GM21423 (cell line): ENCODE measurements at regions not wholly inside any gene's neighbourhood (a gene's known extent, or its start where the extent isn't known, plus 50 kb on each side); places are given as distances from the start of the nearest gene placed in this dataset.

Source experiments
- ATAC-seq: cut with Tn5 transposase; IDR thresholded peaks from one replicate; pipeline ENCODE4 v1.9.1; 2021; ENCODE audit warnings: mild to moderate bottlenecking, moderate library complexity; ENCODE audit not compliant: unreplicated experiment

DNA sequence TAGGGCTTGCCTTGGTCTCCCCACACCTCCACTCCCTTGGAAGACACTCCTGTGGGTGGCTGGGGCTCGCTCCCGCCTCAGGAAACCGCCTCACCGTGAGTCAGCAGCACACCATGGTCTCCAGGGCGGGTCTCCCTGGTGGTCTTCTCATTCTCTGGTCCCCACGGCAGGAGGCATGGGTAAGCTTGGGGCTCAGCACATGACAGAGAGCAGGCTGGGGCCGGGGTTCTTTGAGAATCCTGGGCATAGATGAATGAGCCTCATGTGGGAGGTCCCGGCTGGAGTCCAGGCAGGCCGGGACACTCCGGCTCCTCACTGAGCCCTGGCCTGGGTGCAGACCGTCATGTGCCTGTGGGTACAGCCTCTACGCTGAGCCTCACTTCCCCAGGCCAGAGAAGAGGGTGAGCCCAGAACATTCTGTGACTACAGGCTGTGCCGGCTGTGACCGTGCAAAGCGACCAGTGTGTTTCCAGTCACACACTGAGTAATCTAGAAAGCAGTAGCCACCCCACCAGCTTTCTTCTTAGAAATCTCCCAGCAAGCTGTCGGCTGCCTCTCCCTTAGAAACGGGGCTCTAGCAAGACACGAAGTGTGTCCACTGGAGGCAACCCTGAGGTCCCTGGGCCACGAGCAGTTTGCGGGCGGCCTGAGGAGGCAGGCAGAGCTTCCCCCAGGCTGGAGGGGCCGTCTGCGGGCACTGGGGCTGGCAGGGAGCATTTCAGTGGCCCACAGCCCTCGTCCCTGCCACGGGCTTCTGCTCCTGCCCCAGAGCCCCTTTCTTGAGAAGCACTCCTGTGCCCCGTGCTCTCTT, 93.1 kb downstream of the RHOB start:
- ATAC-seq: no peak

GRCh38 chr2:20540587-20541293, 93.9 kb downstream of the RHOB start:
- no peak for ATAC-seq

DNA sequence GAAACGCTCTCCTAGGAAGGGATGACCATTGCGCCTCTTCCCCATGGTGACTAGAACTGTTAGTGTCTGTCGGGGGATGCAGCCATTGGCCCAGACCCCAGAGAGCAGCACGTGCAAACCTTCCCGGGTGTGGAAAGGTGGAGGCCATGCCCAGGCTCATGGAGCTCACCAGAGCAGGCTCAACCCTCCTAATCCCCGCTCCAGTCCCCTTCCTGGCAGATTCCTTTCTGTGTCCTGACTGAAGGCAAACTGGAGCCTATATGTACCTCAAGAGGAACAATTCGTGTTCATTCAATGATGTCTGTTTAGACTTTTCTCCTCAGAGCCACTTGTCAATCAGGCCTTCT, 94.4 kb downstream of the RHOB start:
- ATAC-seq: no peak

- ATAC-seq: no peak
These were observed 94.8 kb downstream of the RHOB start for GRCh38 chr2:20541651-20542050.

DNA sequence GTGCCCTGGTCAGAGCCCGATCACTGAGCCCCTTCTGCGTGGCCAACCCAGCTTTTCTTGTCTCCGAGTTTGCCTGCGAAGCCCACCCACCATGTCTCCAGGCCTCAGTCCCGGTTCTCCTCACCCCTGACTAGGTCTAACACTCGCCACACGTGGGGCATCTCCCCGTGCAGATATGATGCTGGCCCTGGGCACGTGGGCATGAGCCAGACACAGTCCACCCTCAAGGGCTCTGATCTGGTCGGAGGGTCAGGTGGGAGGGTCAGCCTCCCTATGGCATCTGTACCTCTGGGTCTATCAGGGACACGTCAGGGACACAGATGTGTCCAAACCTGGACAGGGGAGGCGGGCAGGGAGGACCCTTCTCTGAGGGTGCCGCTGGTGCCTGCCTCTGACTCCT, 95.4 kb downstream of the RHOB start:
- no peak for ATAC-seq

- ATAC-seq: no peak
These were observed 96.0 kb downstream of the RHOB start for GRCh38 chr2:20542746-20543468.

DNA sequence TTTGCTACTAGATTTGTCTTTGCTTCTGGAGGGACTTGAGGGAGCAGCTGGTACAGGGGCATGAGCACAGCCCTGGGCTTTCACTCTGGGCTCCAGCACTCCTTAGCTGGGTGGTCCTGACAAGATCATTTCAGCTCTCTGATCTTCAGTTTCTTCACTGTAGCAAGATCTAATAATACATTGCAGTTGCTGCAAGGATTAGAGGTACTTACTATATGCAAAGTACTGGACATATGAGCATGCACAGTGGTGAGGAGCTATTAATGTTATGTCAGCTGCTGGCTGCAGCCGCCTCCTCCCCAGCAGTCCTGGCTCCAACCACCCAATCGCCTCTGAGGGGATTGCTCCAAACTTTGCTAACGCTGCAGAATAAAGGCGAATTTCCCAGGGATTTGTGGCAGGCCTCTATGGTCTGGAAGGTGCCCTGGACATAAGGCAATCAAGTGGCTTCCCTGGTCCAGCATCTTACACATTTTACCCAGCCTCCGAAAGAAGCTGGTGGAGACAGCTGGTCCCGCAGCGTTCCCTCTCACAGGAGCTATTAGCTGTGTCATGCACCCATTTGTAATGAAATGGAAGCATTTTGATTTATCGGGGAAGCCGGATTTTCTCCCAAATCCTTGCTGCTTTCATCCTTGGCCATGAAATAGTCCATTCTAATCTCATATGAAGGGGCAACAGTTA, 96.7 kb downstream of the RHOB start:
- ATAC-seq: no peak

GRCh38 chr2:20544153-20544747, 97.4 kb downstream of the RHOB start:
- no peak for ATAC-seq

- ATAC-seq: no peak
These were observed 101.8 kb downstream of the HS1BP3 start for GRCh38 chr2:20549144-20549543.

DNA sequence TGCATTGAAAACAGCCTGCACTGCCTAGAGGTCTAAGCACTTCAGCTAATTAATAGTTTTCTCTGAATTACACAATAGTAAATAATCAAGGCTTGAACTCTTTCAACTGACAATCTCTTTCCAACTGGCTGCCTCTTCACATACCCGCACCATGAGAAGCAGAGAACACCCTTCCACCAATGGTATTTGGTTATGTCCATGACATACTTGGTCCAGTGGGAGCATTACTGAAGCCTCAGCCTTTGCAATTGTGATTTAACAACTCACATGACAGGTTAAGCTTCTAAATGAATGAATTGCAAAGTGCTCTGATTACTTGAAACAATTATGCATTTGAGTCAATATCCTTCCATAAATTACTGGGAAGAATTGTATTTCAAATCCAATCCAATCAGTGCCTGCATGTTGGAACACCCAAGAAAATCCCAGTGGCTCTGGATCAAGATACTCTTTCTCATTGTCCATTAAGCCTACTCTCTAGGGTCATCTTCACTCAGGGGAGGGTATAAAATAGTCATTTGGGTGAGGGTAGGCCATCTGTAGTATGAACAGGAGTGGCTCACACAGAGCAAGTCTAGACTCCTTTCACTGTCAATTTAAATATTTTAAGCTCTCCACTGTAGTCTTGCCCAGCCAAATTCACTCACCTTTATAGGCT, 101.1 kb downstream of the HS1BP3 start:
- ATAC-seq: no peak

- no peak for ATAC-seq
These were observed 99.5 kb downstream of the HS1BP3 start for GRCh38 chr2:20551260-20551944.

GRCh38 chr2:20551945-20552328, 99.0 kb downstream of the HS1BP3 start:
- ATAC-seq: no peak

DNA sequence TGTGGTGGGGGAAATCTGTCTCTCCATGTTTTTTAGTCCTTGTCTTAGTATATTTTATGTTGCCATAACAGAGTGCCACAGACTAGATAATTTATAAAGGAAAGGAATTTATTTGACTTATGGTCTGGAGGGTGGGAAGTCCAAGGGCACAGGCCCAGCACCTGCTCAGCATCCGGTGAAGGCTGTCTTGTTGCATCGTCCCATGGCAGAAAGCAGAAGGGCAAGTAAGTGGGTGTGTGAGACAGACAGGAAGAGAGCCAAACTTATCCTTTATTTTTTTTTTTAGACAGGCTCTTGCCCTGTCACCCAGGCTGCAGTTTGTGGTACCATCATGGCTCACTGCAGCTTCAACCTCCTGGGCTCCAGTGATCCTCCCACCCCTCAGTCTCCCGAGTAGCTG, 98.1 kb downstream of the HS1BP3 start:
- ATAC-seq: no peak

GRCh38 chr2:20553580-20553979, 97.3 kb downstream of the HS1BP3 start:
- ATAC-seq: no peak

GRCh38 chr2:20555954-20556353, 94.9 kb downstream of the HS1BP3 start:
- no peak for ATAC-seq

GRCh38 chr2:20556756-20557155, 94.1 kb downstream of the HS1BP3 start:
- ATAC-seq: no peak

- no peak for ATAC-seq
These were observed 93.7 kb downstream of the HS1BP3 start for GRCh38 chr2:20557226-20557625.

GRCh38 chr2:20557635-20558034, 93.3 kb downstream of the HS1BP3 start:
- ATAC-seq: no peak

GRCh38 chr2:20558391-20559150, 92.3 kb downstream of the HS1BP3 start:
- ATAC-seq: no peak
